HEK293T (cell line): ENCODE measurements at regions not wholly inside any gene's neighbourhood (a gene's known extent, or its start where the extent isn't known, plus 50 kb on each side); places are given as distances from the start of the nearest gene placed in this dataset.

Source experiments
- CTCF ChIA-PET: fragments of 350-600 bp; formaldehyde crosslinking; extraction: SDS; loops from one replicate; lab custom pipeline; 2021; ENCODE audit warnings: antibody characterized with exemption, inconsistent platforms; lab: Yijun Ruan, JAX
- POLR2A ChIA-PET: fragments of 350-600 bp; formaldehyde crosslinking; extraction: SDS; loops from one replicate; lab custom pipeline; 2020; ENCODE audit warnings: antibody characterized with exemption, inconsistent platforms; lab: Yijun Ruan, JAX
- DNase-seq: peaks from one replicate; pipeline ENCODE4 v3.0.0; 2012; ENCODE audit warnings: mixed read lengths; ENCODE audit errors: extremely low spot score
- ARNT ChIP-seq: fragments of 450-650 bp; IDR thresholded peaks from 2 replicates; pipeline ENCODE4 v1.6.1; 2017; ENCODE audit warnings: mild to moderate bottlenecking
- BHLHE40 ChIP-seq: fragments of 450-650 bp; IDR thresholded peaks from 2 replicates; pipeline ENCODE4 v1.6.1; 2016; ENCODE audit warnings: mild to moderate bottlenecking, moderate library complexity, borderline replicate concordance
- CTBP1 ChIP-seq: fragments of 450-650 bp; IDR thresholded peaks from 2 replicates; pipeline ENCODE4 v1.6.1; 2016; ENCODE audit warnings: borderline replicate concordance
- ELF4 ChIP-seq: fragments of 450-650 bp; IDR thresholded peaks from 2 replicates; pipeline ENCODE4 v1.6.1; 2017; ENCODE audit warnings: antibody characterized with exemption
- FOXA1 ChIP-seq: fragments of 450-650 bp; IDR thresholded peaks from 2 replicates; pipeline ENCODE4 v1.6.1; 2016; ENCODE audit warnings: mild to moderate bottlenecking
- FOXK2 ChIP-seq: fragments of 450-650 bp; IDR thresholded peaks from 2 replicates; pipeline ENCODE4 v1.6.1; 2016; ENCODE audit warnings: mild to moderate bottlenecking
- FOXM1 ChIP-seq: fragments of 450-650 bp; IDR thresholded peaks from 2 replicates; pipeline ENCODE4 v1.6.1; 2017; ENCODE audit warnings: mild to moderate bottlenecking, borderline replicate concordance
- HDGF ChIP-seq: fragments of 450-650 bp; IDR thresholded peaks from 2 replicates; pipeline ENCODE4 v1.6.1; 2017; ENCODE audit warnings: antibody characterized with exemption, borderline replicate concordance
- L3MBTL2 ChIP-seq: fragments of 450-650 bp; conservative IDR thresholded peaks from 2 replicates; pipeline ENCODE4 v1.6.1; 2016; ENCODE audit warnings: mild to moderate bottlenecking
- LEF1 ChIP-seq: fragments of 450-650 bp; IDR thresholded peaks from 2 replicates; pipeline ENCODE4 v1.6.1; 2017; ENCODE audit warnings: mild to moderate bottlenecking, borderline replicate concordance
- NFRKB ChIP-seq: fragments of 450-650 bp; IDR thresholded peaks from 2 replicates; pipeline ENCODE4 v1.6.1; 2016; ENCODE audit warnings: mild to moderate bottlenecking, moderate library complexity
- SP1 ChIP-seq: fragments of 450-650 bp; IDR thresholded peaks from 2 replicates; pipeline ENCODE4 v1.6.1; 2017
- SUZ12 ChIP-seq: fragments of 450-650 bp; IDR thresholded peaks from 2 replicates; pipeline ENCODE4 v1.6.1; 2016; ENCODE audit warnings: mild to moderate bottlenecking
- TARDBP ChIP-seq: fragments of 450-650 bp; IDR thresholded peaks from 2 replicates; pipeline ENCODE4 v1.6.1; 2016
- ZNF384 ChIP-seq: fragments of 450-650 bp; IDR thresholded peaks from 2 replicates; pipeline ENCODE4 v1.6.1; 2016
- TF ChIP-seq, protein P1 (sequence below): fragments of 450-650 bp; IDR thresholded peaks from 2 replicates; pipeline ENCODE4 v1.6.1; 2016

DNA sequence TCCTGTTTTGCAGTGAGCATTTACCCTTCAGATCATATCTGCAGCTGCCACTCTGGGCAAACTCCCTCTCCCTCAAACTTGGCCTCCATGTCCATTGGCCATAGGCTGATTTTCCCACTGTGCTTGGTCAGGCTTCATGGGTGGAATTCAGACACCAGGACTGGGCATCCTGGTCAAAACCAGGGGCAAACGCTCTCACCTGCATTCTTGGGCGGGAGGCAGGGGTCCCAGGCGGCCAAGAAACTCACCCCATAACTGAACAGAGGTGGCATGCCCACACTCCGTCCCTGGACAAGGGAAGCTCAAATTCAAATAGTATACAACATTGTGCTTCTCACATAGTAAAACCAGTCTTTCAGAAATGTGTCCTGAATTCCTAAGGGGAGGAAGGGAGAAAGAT is 81.1 kb upstream of the ZNF648 start:
- CTCF ChIA-PET = interaction anchor here (0.6 to 2.4 kb wide), 14 partner anchors 13 to 262 kb away, joined by 3 to 29 read pairs (median 4); no protein-coding TSS in a partner anchor
- TF ChIP-seq BHLHE40 (no peak), FOXM1 (no peak), FOXK2 (no peak), HDGF (no peak), SUZ12 (no peak), CTBP1 (no peak), L3MBTL2 (no peak), ELF4 (no peak), LEF1 (no peak), FOXA1 (no peak), NFRKB (no peak), ZNF384 (no peak)
- TF ChIP-seq, protein P1, sequence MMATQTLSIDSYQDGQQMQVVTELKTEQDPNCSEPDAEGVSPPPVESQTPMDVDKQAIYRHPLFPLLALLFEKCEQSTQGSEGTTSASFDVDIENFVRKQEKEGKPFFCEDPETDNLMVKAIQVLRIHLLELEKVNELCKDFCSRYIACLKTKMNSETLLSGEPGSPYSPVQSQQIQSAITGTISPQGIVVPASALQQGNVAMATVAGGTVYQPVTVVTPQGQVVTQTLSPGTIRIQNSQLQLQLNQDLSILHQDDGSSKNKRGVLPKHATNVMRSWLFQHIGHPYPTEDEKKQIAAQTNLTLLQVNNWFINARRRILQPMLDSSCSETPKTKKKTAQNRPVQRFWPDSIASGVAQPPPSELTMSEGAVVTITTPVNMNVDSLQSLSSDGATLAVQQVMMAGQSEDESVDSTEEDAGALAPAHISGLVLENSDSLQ = no peak
- DNase-seq = no peak
- POLR2A ChIA-PET = interaction anchor here (1.4 to 3.5 kb wide), 2 partner anchors 249 to 254 kb away, joined by 5 to 13 read pairs; partner anchors contain the start of gene GLUL

DNA sequence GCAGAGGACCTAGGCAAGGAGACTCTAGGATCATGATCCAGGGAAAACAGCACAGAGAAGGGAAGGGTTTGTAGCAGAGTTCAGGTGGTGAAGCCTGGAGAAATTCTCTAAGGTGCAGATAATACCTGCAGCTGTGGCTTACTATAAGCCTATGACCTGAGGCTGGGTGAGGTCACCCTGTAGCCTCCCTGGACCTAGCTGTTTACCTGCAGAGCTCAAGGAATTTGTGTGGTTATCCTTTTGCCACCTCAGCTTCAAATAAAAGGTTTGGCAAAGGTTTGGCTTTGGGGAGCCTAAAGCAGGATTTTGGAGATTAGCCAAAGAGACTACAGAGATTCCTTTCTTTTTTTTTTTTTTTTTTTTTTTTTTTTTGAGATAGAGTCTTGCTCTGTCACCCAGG is 79.5 kb upstream of the ZNF648 start:
- no peak for TF ChIP-seq FOXA1
- no peak for TF ChIP-seq L3MBTL2
- TF ChIP-seq LEF1 = no peak
- no peak for TF ChIP-seq FOXM1
- TF ChIP-seq NFRKB = no peak
- TF ChIP-seq ZNF384 = no peak
- TF ChIP-seq TARDBP = no peak
- no peak for TF ChIP-seq ELF4
- no peak for DNase-seq
- POLR2A ChIA-PET = no interaction called here
- CTCF ChIA-PET = interaction anchor here (0.9 kb wide), 1 partner anchor 57 kb away, joined by 3 read pairs; no protein-coding TSS in a partner anchor

DNA sequence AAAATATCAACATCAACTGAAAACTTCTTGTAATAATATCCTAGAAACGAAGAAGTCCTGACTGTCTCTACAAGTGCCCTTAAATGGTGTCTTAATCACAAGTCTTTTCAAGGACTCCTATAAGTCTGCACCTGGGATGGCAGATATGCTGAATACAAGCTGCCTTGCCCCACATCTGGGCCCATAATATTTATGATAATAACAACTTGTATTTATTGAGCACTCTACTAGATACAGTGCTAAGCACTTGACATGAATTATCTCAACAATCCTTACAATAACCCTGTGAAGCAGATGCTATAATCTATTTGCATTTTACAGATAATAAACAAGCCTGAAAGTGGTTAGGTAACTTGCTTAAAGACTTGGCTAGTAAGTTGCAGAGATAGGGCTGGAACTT is 78.0 kb upstream of the ZNF648 start:
- ChIA-PET POLR2A (no interaction called here), CTCF (no interaction called here)

DNA sequence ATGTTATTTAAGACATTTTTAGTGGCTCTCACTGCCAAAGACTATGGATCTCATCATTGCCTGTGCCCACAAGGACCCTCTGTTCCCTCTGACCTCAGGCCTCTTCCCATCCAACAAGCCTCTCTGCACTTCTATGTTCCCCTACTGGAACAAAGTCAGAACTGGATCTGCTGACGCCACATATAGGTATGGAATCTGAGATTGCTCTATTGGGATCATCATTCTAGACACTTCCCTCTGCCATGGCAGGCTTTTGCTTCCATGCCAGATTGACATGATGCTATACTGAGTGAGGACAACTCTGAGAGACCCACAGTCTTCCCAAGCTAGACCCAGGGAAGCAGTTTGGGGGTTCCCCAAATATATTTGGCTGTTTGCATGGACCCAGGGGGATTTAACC is 76.0 kb upstream of the ZNF648 start:
- CTCF ChIA-PET = no interaction called here
- TF ChIP-seq SP1 = no peak
- TF ChIP-seq FOXK2 = no peak
- TF ChIP-seq BHLHE40 = no peak
- no peak for TF ChIP-seq HDGF
- TF ChIP-seq L3MBTL2 = no peak
- TF ChIP-seq SUZ12 = no peak
- TF ChIP-seq, protein P1 = no peak
- TF ChIP-seq ELF4 = no peak
- TF ChIP-seq ZNF384 = no peak
- POLR2A ChIA-PET = no interaction called here
- no peak for DNase-seq

More for the DNA sequence above, 78.0 kb upstream of the ZNF648 start:
- DNase-seq = no peak
- TF ChIP-seq LEF1 = no peak
- no peak for TF ChIP-seq FOXA1
- TF ChIP-seq ZNF384 = no peak
- TF ChIP-seq FOXK2 = no peak

DNA sequence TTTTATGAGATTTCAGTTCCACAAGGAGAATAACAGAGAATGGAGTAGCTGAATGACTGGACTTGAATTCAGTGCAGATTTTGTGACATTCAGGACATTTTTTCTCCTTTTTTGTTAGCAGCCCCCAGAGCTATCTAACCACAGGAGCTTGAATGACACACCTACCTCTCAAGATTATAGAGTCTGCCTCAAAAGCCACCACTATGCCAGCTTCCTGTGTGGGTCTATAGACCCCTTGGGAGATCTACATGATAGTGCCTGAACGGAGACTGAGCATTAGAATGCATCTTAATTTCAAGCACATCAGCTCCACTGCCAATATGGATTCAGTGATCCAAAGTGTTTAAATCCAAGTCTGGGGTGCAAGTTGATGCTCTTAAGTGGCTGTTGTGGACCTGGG is 74.4 kb upstream of the ZNF648 start:
- POLR2A ChIA-PET = no interaction called here
- TF ChIP-seq LEF1 = no peak
- no peak for TF ChIP-seq ARNT
- TF ChIP-seq CTBP1 = no peak
- no peak for TF ChIP-seq FOXK2
- TF ChIP-seq SP1 = no peak
- no peak for TF ChIP-seq ELF4
- TF ChIP-seq TARDBP = no peak
- CTCF ChIA-PET = no interaction called here
- DNase-seq = no peak

DNA sequence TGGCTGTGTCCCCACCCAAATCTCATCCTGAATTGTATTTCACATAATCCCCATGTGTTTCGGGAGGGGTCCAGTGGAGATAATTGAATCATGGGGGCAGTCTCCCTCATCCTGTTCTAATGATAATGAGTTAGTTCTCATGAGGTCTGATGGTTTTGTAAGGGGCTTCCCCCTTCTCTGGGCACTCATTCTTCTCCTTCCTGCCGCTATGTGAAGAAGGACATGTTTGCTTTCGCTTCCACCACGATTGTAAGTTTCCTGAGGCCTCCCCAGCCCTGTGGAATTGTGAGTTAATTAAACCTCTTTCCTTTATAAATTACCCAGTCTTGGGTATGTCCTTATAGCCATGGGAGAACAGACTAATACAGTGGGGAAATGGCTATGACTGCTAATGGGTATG is 72.7 kb upstream of the ZNF648 start:
- CTCF ChIA-PET = interaction anchor here (1.0 kb wide), 1 partner anchor 10 kb away, joined by 3 read pairs; no protein-coding TSS in a partner anchor
- POLR2A ChIA-PET = no interaction called here
- DNase-seq = no peak

DNA sequence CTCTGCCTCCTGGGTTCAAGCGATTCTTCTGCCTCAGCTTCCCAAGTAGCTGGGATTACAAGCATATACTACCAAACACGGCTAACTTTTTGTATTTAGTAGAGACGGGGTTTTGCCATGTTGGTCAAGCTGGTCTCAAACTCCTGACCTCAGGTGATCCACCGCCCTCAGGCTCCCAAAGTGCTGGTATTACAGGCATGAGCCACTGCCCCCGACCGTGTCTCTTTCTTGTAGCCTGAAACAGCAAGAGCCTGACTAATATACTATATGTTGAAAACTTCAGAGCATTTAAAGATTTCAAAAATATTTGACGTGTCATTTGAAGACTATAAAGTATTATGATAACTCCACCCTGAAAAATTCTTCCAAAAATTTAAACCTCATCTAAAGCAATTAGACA is 71.7 kb upstream of the ZNF648 start:
- TF ChIP-seq NFRKB = no peak
- TF ChIP-seq ZNF384 = no peak
- TF ChIP-seq SUZ12 = no peak
- no peak for TF ChIP-seq ELF4
- TF ChIP-seq TARDBP = no peak
- TF ChIP-seq FOXA1 = no peak
- TF ChIP-seq FOXM1 = no peak
- TF ChIP-seq FOXK2 = no peak
- TF ChIP-seq SP1 = no peak
- TF ChIP-seq LEF1 = no peak
- TF ChIP-seq HDGF = no peak
- CTCF ChIA-PET = no interaction called here
- POLR2A ChIA-PET = no interaction called here

More for the DNA sequence above, 72.7 kb upstream of the ZNF648 start:
- no peak for TF ChIP-seq ARNT
- TF ChIP-seq ELF4 = no peak
- no peak for TF ChIP-seq BHLHE40
- no peak for TF ChIP-seq FOXA1
- TF ChIP-seq CTBP1 = no peak
- no peak for TF ChIP-seq FOXK2
- no peak for TF ChIP-seq LEF1
- TF ChIP-seq L3MBTL2 = no peak

More for the DNA sequence above, 71.7 kb upstream of the ZNF648 start:
- no peak for DNase-seq
